ENCODE measurements at regions not wholly inside any gene's neighbourhood (a gene's known extent, or its start where the extent isn't known, plus 50 kb on each side); places are given as distances from the start of the nearest gene placed in this dataset.
A peak's percentile ranks its signal among the peaks of the same experiment; 100 is the strongest.

- POLR2A ChIA-PET (ENCODE audit: unreplicated experiment), result no interaction called here
- Histone ChIP-seq H3K27me3 (ENCODE audit: low read length) (peaks cover 30% of the 10 kb centered on the region), H3K4me2 (ENCODE audit: low read length) (no peak overlapping the region), H3F3A (ENCODE audit: low read length, unreplicated experiment) (no peaks in the 10 kb centered on the region), H3K9me3 (ENCODE audit: low read length) (no peaks in the 10 kb centered on the region), H3K9me2 (replicated peaks; ENCODE audit: low read length) (no peaks in the 10 kb centered on the region), H3K36me3 (ENCODE audit: low read depth, low read length) (no peaks in the 10 kb centered on the region), H3K4me1 (ENCODE audit: insufficient read depth, low read length) (peaks cover 8% of the 10 kb centered on the region; the same call in 1 of the 2 replicates), H3K79me2 (ENCODE audit: low read length) (no peaks in the 10 kb centered on the region), H3K9ac (ENCODE audit: low read length) (no peak overlapping the region), H4K20me1 (ENCODE audit: low read length) (no peaks in the 10 kb centered on the region), H3K4me3 (ENCODE audit: low read length) (no peak overlapping the region), H3K27ac (ENCODE audit: low read length) (no peak overlapping the region), H2AFZ (ENCODE audit: low read length) (no peak overlapping the region)
- intact Hi-C loops (cut with micrococcal nuclease), result no loop called here
- peak; percentile 90 for ATAC-seq
- no TSS peak for BruUV-seq (replicated peaks)
- no peak for TF ChIP-seq EZH2phosphoT487 (IDR thresholded peaks at IDR 0.05; ENCODE audit: borderline replicate concordance, low read length)
- no peak for TF ChIP-seq EZH2 (IDR thresholded peaks at IDR 0.05; ENCODE audit: low read length, unreplicated experiment)
- TF ChIP-seq, protein P1, sequence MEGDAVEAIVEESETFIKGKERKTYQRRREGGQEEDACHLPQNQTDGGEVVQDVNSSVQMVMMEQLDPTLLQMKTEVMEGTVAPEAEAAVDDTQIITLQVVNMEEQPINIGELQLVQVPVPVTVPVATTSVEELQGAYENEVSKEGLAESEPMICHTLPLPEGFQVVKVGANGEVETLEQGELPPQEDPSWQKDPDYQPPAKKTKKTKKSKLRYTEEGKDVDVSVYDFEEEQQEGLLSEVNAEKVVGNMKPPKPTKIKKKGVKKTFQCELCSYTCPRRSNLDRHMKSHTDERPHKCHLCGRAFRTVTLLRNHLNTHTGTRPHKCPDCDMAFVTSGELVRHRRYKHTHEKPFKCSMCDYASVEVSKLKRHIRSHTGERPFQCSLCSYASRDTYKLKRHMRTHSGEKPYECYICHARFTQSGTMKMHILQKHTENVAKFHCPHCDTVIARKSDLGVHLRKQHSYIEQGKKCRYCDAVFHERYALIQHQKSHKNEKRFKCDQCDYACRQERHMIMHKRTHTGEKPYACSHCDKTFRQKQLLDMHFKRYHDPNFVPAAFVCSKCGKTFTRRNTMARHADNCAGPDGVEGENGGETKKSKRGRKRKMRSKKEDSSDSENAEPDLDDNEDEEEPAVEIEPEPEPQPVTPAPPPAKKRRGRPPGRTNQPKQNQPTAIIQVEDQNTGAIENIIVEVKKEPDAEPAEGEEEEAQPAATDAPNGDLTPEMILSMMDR (conservative IDR thresholded peaks at IDR 0.05; ENCODE audit: low read depth, low read length), result no peak
- CTCF ChIA-PET, result interaction anchor here (0.6 kb wide), 1 partner anchor 46 kb away, joined by 4 read pairs; no protein-coding TSS in a partner anchor
- peak; percentile 48 for DNase-seq
Measured at GRCh38 chr7:88391247-88391646, 84.6 kb upstream of the STEAP4 start.

- TF ChIP-seq, protein P1 (conservative IDR thresholded peaks at IDR 0.05; ENCODE audit: low read depth, low read length), result no peak
- TF ChIP-seq EZH2phosphoT487 (IDR thresholded peaks at IDR 0.05; ENCODE audit: borderline replicate concordance, low read length) (no peak), EZH2 (IDR thresholded peaks at IDR 0.05; ENCODE audit: low read length, unreplicated experiment) (no peak)
- Histone ChIP-seq H4K20me1 (ENCODE audit: low read length) (no peaks in the 10 kb centered on the region), H3K4me2 (ENCODE audit: low read length) (no peak overlapping the region), H3K27ac (ENCODE audit: low read length) (no peak overlapping the region), H3K9ac (ENCODE audit: low read length) (no peak overlapping the region), H3F3A (ENCODE audit: low read length, unreplicated experiment) (no peaks in the 10 kb centered on the region), H3K27me3 (ENCODE audit: low read length) (peaks cover 30% of the 10 kb centered on the region), H2AFZ (ENCODE audit: low read length) (no peak overlapping the region), H3K4me1 (ENCODE audit: insufficient read depth, low read length) (0 out of 2 replicates have a peak, but pooled peaks cover 3% of the 10 kb centered on the region), H3K36me3 (ENCODE audit: low read depth, low read length) (no peaks in the 10 kb centered on the region), H3K9me3 (ENCODE audit: low read length) (no peaks in the 10 kb centered on the region), H3K4me3 (ENCODE audit: low read length) (no peak overlapping the region), H3K9me2 (replicated peaks; ENCODE audit: low read length) (no peaks in the 10 kb centered on the region), H3K79me2 (ENCODE audit: low read length) (no peaks in the 10 kb centered on the region)
- POLR2A ChIA-PET (ENCODE audit: unreplicated experiment), result no interaction called here
- no peak for DNase-seq
- ATAC-seq, result no peak
- intact Hi-C loops (cut with micrococcal nuclease), result no loop called here
- CTCF ChIA-PET, result no interaction called here
- BruUV-seq (replicated peaks), result no TSS peak
Measured at GRCh38 chr7:88387368-88387767, 80.7 kb upstream of the STEAP4 start.

- no peaks in the 10 kb centered on the region for H3K9me3 ChIP-seq (ENCODE audit: low read length)
- BruUV-seq (replicated peaks), result no TSS peak
- no peak overlapping the region for H3K27ac ChIP-seq (ENCODE audit: low read length)
- H3K79me2 ChIP-seq (ENCODE audit: low read length), result no peaks in the 10 kb centered on the region
- H3K27me3 ChIP-seq (ENCODE audit: low read length), result peaks cover 30% of the 10 kb centered on the region
- no peaks in the 10 kb centered on the region for H3K9me2 ChIP-seq (replicated peaks; ENCODE audit: low read length)
- H3K4me1 ChIP-seq (ENCODE audit: insufficient read depth, low read length), result 0 out of 2 replicates have a peak, but pooled peaks cover 3% of the 10 kb centered on the region
- ATAC-seq (no peak), DNase-seq (no peak)
- ChIA-PET CTCF (no interaction called here), POLR2A (ENCODE audit: unreplicated experiment) (no interaction called here)
- H3K36me3 ChIP-seq (ENCODE audit: low read depth, low read length), result no peaks in the 10 kb centered on the region
- H4K20me1 ChIP-seq (ENCODE audit: low read length), result no peaks in the 10 kb centered on the region
- H3K4me3 ChIP-seq (ENCODE audit: low read length), result no peak overlapping the region
- no peak overlapping the region for H2AFZ ChIP-seq (ENCODE audit: low read length)
- no peak overlapping the region for H3K4me2 ChIP-seq (ENCODE audit: low read length)
- H3F3A ChIP-seq (ENCODE audit: low read length, unreplicated experiment), result no peaks in the 10 kb centered on the region
- TF ChIP-seq, protein P1 (conservative IDR thresholded peaks at IDR 0.05; ENCODE audit: low read depth, low read length), result no peak
- TF ChIP-seq EZH2 (IDR thresholded peaks at IDR 0.05; ENCODE audit: low read length, unreplicated experiment) (no peak), EZH2phosphoT487 (IDR thresholded peaks at IDR 0.05; ENCODE audit: borderline replicate concordance, low read length) (no peak)
- no peak overlapping the region for H3K9ac ChIP-seq (ENCODE audit: low read length)
- intact Hi-C loops (cut with micrococcal nuclease), result no loop called here
Measured at GRCh38 chr7:88386665-88387156, 80.0 kb upstream of the STEAP4 start.
